ENCODE measurements at regions not wholly inside any gene's neighbourhood (a gene's known extent, or its start where the extent isn't known, plus 50 kb on each side); places are given as distances from the start of the nearest gene placed in this dataset.

GRCh38 chr1:30650038-30650967 lies 73.1 kb downstream of the MATN1 start:
- Histone ChIP-seq H3K9ac (ENCODE audit: control insufficient read depth, insufficient read depth, low read length) (no peak overlapping the region), H3K27ac (ENCODE audit: control insufficient read depth, insufficient read depth) (no peak overlapping the region), H2AFZ (ENCODE audit: control insufficient read depth, low read depth, low read length) (no peak overlapping the region), H3K36me3 (ENCODE audit: control insufficient read depth in 2 of 2, insufficient read depth in 2 of 2, low read length in 1 of 2) (no peaks in the 10 kb centered on the region), H4K20me1 (ENCODE audit: control insufficient read depth, insufficient read depth) (no peaks in the 10 kb centered on the region), H3K4me3 (no peak overlapping the region), H3K9me3 (replicated peaks; ENCODE audit: control insufficient read depth, insufficient read depth, low read length) (no peaks in the 10 kb centered on the region; the same call in 2 of the 3 replicates), H3K79me2 (ENCODE audit: control insufficient read depth, insufficient read depth, low read length) (no peaks in the 10 kb centered on the region), H3K27me3 (replicated peaks in 1 of 2; ENCODE audit: control insufficient read depth in 2 of 2, insufficient read depth in 2 of 2, low read length in 1 of 2) (no peaks in the 10 kb centered on the region), H3K4me1 (ENCODE audit: control insufficient read depth, insufficient read depth, low read length) (no peaks in the 10 kb centered on the region), H3K4me2 (ENCODE audit: control insufficient read depth, insufficient read depth) (no peak overlapping the region)
- CTCF ChIA-PET, result no interaction called here
- intact Hi-C loops (cut with micrococcal nuclease; ENCODE audit: unreplicated experiment) (no loop called here), in situ Hi-C loops (cut with MboI) (no loop called here)
- no peak for DNase-seq (ENCODE audit: low read depth, low spot score)
- no peak for FAIRE-seq
- SMC1A ChIA-PET (ENCODE audit: uncharacterized antibody, unreplicated experiment), result no interaction called here
- WGBS (ENCODE audit: insufficient coverage, insufficient replicate concordance, low lambda C conversion rate, missing lambda C conversion rate), result 19% methylated on average over 13 of the region's 13 CpGs
- no TSS peak for BruUV-seq (replicated peaks)
- no peak for ATAC-seq
- RAD21 ChIA-PET (ENCODE audit: unreplicated experiment), result no interaction called here
- POLR2A ChIA-PET, result no interaction called here
- TF ChIP-seq, protein P1, sequence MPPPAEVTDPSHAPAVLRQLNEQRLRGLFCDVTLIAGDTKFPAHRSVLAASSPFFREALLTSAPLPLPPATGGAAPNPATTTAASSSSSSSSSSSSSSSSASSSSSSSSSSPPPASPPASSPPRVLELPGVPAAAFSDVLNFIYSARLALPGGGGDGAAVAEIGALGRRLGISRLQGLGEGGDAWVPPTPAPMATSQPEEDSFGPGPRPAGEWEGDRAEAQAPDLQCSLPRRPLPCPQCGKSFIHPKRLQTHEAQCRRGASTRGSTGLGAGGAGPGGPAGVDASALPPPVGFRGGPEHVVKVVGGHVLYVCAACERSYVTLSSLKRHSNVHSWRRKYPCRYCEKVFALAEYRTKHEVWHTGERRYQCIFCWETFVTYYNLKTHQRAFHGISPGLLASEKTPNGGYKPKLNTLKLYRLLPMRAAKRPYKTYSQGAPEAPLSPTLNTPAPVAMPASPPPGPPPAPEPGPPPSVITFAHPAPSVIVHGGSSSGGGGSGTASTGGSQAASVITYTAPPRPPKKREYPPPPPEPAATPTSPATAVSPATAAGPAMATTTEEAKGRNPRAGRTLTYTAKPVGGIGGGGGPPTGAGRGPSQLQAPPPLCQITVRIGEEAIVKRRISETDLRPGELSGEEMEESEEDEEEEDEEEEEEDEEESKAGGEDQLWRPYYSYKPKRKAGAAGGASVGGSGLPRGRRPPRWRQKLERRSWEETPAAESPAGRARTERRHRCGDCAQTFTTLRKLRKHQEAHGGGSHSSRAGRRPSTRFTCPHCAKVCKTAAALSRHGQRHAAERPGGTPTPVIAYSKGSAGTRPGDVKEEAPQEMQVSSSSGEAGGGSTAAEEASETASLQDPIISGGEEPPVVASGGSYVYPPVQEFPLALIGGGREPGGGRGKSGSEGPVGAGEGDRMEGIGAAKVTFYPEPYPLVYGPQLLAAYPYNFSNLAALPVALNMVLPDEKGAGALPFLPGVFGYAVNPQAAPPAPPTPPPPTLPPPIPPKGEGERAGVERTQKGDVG (CRISPR knock-in tag; IDR thresholded peaks at IDR 0.05), result no peak
- TF ChIP-seq ZBED1 (IDR thresholded peaks at IDR 0.05; ENCODE audit: borderline replicate concordance) (no peak), POLR2A (IDR thresholded peaks at IDR 0.05; ENCODE audit: low read depth, low read length) (no peak), NFYA (IDR thresholded peaks at IDR 0.05; ENCODE audit: borderline replicate concordance, low read depth, low read length) (no peak), BCL3 (IDR thresholded peaks at IDR 0.05; ENCODE audit: borderline replicate concordance, insufficient read depth, low read depth, low read length, poor library complexity, severe bottlenecking) (no peak), PRDM15 (CRISPR knock-in tag; IDR thresholded peaks at IDR 0.05) (no peak), ATF7 (IDR thresholded peaks at IDR 0.05; ENCODE audit: low read depth) (no peak), MTA2 (IDR thresholded peaks at IDR 0.05; ENCODE audit: low read depth) (no peak), WRNIP1 (IDR thresholded peaks at IDR 0.05; ENCODE audit: borderline replicate concordance, low read depth, low read length) (no peak), SIX5 (IDR thresholded peaks at IDR 0.05; ENCODE audit: low read depth, low read length, severe bottlenecking) (no peak), NR2F1 (conservative IDR thresholded peaks at IDR 0.05) (no peak), TBL1XR1 (IDR thresholded peaks at IDR 0.05; ENCODE audit: low read depth, low read length) (no peak), HDAC2 (IDR thresholded peaks at IDR 0.05) (no peak), EED (IDR thresholded peaks at IDR 0.05; ENCODE audit: low read depth) (no peak)
- TF ChIP-seq, protein P2, sequence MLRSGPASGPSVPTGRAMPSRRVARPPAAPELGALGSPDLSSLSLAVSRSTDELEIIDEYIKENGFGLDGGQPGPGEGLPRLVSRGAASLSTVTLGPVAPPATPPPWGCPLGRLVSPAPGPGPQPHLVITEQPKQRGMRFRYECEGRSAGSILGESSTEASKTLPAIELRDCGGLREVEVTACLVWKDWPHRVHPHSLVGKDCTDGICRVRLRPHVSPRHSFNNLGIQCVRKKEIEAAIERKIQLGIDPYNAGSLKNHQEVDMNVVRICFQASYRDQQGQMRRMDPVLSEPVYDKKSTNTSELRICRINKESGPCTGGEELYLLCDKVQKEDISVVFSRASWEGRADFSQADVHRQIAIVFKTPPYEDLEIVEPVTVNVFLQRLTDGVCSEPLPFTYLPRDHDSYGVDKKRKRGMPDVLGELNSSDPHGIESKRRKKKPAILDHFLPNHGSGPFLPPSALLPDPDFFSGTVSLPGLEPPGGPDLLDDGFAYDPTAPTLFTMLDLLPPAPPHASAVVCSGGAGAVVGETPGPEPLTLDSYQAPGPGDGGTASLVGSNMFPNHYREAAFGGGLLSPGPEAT (IDR thresholded peaks at IDR 0.05; ENCODE audit: low read depth), result no peak
